HG03575 (cell line): ENCODE measurements at regions not wholly inside any gene's neighbourhood (a gene's known extent, or its start where the extent isn't known, plus 50 kb on each side); places are given as distances from the start of the nearest gene placed in this dataset.

Experiments used
- ATAC-seq: cut with Tn5 transposase; IDR thresholded peaks from one replicate; pipeline ENCODE4 v1.9.1; 2021; ENCODE audit not compliant: unreplicated experiment, insufficient number of reproducible peaks, low FRiP score; ENCODE audit errors: extremely low read depth

DNA sequence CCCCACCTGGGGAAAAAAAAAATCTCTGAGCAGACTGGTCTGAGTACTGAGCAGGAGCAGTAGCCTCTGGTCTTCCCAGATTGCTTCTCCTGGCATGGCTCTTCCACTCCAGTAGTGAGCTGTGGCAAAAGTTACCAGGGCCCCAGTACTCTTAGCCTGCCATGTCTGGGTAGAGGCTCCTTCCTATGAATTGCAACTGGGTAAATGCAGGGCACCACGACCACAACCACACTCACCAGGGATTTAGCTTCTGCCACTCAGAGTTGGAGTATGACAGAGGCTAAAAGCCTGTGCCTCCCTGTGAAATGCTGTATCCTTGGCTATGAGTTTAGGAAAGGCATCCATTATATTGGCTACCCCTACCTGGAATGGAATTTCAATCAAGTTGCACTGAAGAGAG is 67.9 kb upstream of the CCDC54 start:
- ATAC-seq: no peak

DNA sequence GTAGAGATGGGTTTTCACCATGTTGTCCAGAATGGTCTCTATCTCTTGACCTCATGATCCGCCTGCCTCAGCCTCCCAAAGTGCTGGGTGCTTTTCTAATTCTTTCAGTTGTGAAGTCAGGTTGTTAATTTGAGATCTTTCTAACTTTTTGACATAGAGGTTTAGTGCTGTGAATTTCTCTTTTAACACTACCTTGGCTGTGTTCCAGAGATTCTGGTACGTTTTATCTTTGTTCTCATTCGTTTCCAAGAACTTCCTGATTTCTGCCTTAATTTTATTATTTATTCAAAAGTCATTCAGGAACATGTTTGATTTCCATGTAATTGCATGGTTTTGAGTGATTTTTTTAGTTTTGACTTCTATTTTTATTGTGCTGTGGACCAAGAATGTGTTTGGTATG is 63.5 kb upstream of the CCDC54 start:
- ATAC-seq: no peak

DNA sequence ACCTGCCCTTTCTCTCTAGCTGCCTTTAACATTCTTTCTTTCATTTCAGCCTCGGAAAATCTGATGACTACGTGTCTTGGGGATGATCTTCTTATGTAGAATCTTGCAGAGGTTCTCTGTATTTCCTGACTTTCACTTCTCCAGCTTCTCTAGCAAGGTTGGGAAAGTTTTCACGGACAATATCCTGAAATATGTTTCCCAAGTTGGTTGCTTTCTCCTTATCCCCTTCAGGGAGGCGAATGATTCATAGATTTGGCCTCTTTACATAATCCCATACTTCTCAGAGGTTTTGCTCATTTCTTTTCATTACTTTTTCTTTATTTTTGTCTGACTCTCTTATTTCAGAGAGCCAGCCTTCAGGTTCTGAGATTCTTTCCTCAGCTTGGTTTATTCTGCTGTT is 62.1 kb upstream of the CCDC54 start:
- ATAC-seq: no peak

DNA sequence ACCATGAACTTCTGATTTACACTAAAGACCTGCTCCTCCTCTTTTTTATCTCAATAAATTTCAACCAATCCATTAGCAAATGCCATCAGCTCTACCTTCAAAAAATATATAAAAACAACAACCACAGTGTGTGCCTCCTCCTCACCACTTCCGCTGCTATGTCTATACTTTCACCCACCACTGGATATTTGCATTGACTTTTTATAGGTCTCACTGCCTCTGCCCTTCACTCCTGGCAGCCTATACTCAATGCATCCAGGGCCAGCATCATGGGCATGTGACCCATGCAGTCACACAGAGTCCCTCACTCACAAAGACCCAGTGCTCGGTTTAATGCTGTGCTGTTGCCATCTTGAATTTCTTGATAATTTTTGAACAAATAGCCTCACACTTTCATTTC is 53.5 kb upstream of the CCDC54 start:
- ATAC-seq: no peak

DNA sequence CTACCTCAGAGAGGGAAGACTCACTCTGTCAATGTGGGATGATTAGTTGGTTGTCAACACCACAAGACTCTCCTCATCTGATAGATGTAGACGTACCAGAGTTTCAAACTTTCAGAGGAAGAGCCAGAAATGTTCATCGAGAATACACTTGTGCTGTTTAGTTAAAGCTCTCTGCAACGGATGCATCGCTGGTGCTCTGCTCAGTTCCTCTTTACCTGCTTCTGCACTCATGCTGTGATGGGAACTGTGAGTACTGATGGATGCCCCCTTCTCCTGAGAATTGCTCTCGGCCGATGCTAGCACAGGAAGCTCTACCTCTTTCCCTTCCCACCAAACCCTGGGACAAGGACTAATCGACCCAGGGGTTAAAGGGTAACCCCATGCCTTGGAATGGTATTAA is 51.8 kb upstream of the CCDC54 start:
- no peak for ATAC-seq
